Endothelial cell of umbilical vein (primary cell): ENCODE measurements at regions not wholly inside any gene's neighbourhood (a gene's known extent, or its start where the extent isn't known, plus 50 kb on each side); places are given as distances from the start of the nearest gene placed in this dataset.

Experiments used
- BruUV-seq: library from RNA; stranded (reverse); fragments of 400-500 nt; replicated peaks from 2 replicates; lab custom pipeline; 2021; lab: Mats Ljungman, UMichigan
- CTCF ChIA-PET: fragments of 300-600, 350-600 bp; sonication (Branson Sonifier 250); formaldehyde crosslinking; loops from one replicate; lab custom pipeline; 2021; ENCODE audit warnings: antibody characterized with exemption, inconsistent platforms; lab: Charles Lee
- POLR2A ChIA-PET: fragments of 300-600, 350-600 bp; sonication (Branson Sonifier 250); formaldehyde crosslinking; loops from one replicate; lab custom pipeline; 2021; ENCODE audit warnings: antibody characterized with exemption, inconsistent platforms; lab: Charles Lee
- DNase-seq: peaks from one replicate; pipeline ENCODE4 v3.0.0-alpha.2; 2011; ENCODE audit warnings: low read depth, low spot score
- FAIRE-seq: peaks from 2 replicates; lab custom pipeline; 2011; peaks lifted over from hg19 to GRCh38; lab: Jason Lieb, UNC
- H2AFZ ChIP-seq: 2 replicates; pipeline ENCODE4 v1.6.0; 2012; ENCODE audit warnings: low read depth, low read length, control low read depth, inconsistent platforms
- H3K27ac ChIP-seq: 2 replicates; pipeline ENCODE4 v1.5.1; 2011; ENCODE audit warnings: low read depth, mild to moderate bottlenecking, control low read depth, low read length, moderate library complexity; ENCODE audit not compliant: insufficient read depth
- H3K27me3 ChIP-seq, 2 experiments: 2 replicates each; pipeline versions ENCODE4 v1.6.0 to v1.6.1; 2011; ENCODE audit warnings: low read length in 2 of 2, mixed read lengths in 1 of 2; ENCODE audit not compliant: control insufficient read depth in 2 of 2, insufficient read depth in 2 of 2
- H3K36me3 ChIP-seq, 2 experiments: 2 replicates in 1 of 2; 3 replicates in 1 of 2; pipeline ENCODE4 v1.5.1; 2011; ENCODE audit warnings: low read length in 2 of 2, mild to moderate bottlenecking in 1 of 2, moderate library complexity in 1 of 2; ENCODE audit not compliant: control insufficient read depth in 2 of 2, insufficient read depth in 2 of 2; ENCODE audit errors: extremely low read depth in 1 of 2
- H3K4me1 ChIP-seq: 3 replicates; pipeline ENCODE4 v1.5.1; 2011; ENCODE audit warnings: mild to moderate bottlenecking, low read length; ENCODE audit not compliant: control insufficient read depth, insufficient read depth; ENCODE audit errors: extremely low read depth
- H3K4me2 ChIP-seq: 2 replicates; pipeline ENCODE4 v1.6.1; 2011; ENCODE audit warnings: low read length, control low read depth, mixed read lengths; ENCODE audit not compliant: insufficient read depth
- H3K4me3 ChIP-seq, 3 experiments: fragments of 200-600 bp in 1 of 3; sonication (generic), shearing (Covaris generic) in 1 of 3; replicated peaks in 1 of 3; 2 replicates each; pipeline ENCODE4 v1.5.1; 2011 to 2016; ENCODE audit warnings: control low read depth in 3 of 3, low read length in 3 of 3, mild to moderate bottlenecking in 2 of 3, inconsistent platforms in 1 of 3, low read depth in 1 of 3, moderate library complexity in 1 of 3; ENCODE audit not compliant: insufficient read depth in 1 of 3
- H3K79me2 ChIP-seq: 2 replicates; pipeline ENCODE4 v1.6.0; 2012; ENCODE audit warnings: low read length, inconsistent platforms; ENCODE audit not compliant: control insufficient read depth, insufficient read depth
- H3K9ac ChIP-seq: replicated peaks from 2 replicates; pipeline ENCODE3; 2011; ENCODE audit warnings: low read length, control low read depth; ENCODE audit not compliant: insufficient read depth; ENCODE audit errors: extremely low read depth
- H3K9me1 ChIP-seq: replicated peaks from 3 replicates; pipeline ENCODE4 v1.6.0; 2011; ENCODE audit warnings: mild to moderate bottlenecking, low read length; ENCODE audit not compliant: control insufficient read depth, insufficient read depth; ENCODE audit errors: extremely low read depth
- H3K9me3 ChIP-seq: replicated peaks from 2 replicates; pipeline ENCODE4 v1.5.1; 2012; ENCODE audit warnings: low read length, inconsistent platforms; ENCODE audit not compliant: control insufficient read depth, insufficient read depth
- H4K20me1 ChIP-seq: replicated peaks from 2 replicates; pipeline ENCODE3; 2011; ENCODE audit warnings: mild to moderate bottlenecking, low read length; ENCODE audit not compliant: control insufficient read depth, insufficient read depth; ENCODE audit errors: extremely low read depth
- EZH2 ChIP-seq: IDR thresholded peaks from 2 replicates; pipeline ENCODE4 v1.6.1; 2012; ENCODE audit warnings: borderline replicate concordance, low read depth, mild to moderate bottlenecking, moderate library complexity, low read length, inconsistent platforms; ENCODE audit not compliant: severe bottlenecking
- FOS ChIP-seq: IDR thresholded peaks from 2 replicates; pipeline ENCODE4 v1.6.1; 2011; ENCODE audit warnings: mild to moderate bottlenecking, low read length, moderate library complexity, borderline replicate concordance; ENCODE audit not compliant: insufficient read depth
- GATA2 ChIP-seq: IDR thresholded peaks from 2 replicates; pipeline ENCODE4 v1.7.0; 2011; ENCODE audit warnings: low read depth, mild to moderate bottlenecking, moderate library complexity, mixed read lengths, low read length; ENCODE audit not compliant: insufficient read length, insufficient read depth
- JUN ChIP-seq: IDR thresholded peaks from 2 replicates; pipeline ENCODE4 v1.6.1; 2011; ENCODE audit warnings: borderline replicate concordance, low read depth; ENCODE audit not compliant: insufficient read length, insufficient read depth
- MYC ChIP-seq: IDR thresholded peaks from one replicate; pipeline ENCODE4 v1.6.1; 2011; ENCODE audit warnings: mild to moderate bottlenecking, low read depth, low read length
- POLR2A ChIP-seq: IDR thresholded peaks from 2 replicates; pipeline ENCODE4 v1.6.1; 2012; ENCODE audit warnings: low read depth, mild to moderate bottlenecking, control low read depth, low read length
- POLR2AphosphoS5 ChIP-seq: IDR thresholded peaks from 2 replicates; pipeline ENCODE4 v1.6.1; 2012; ENCODE audit warnings: low read depth, mild to moderate bottlenecking, control low read depth, low read length, moderate library complexity; ENCODE audit not compliant: insufficient read depth
- dilution Hi-C: fragments of 300-500 bp; cut with MboI; formaldehyde crosslinking; loops from one replicate; pipeline ENCODE4 v1.15.0; 2019; ENCODE audit warnings: low sequenced_read_pairs; ENCODE audit not compliant: extremely low pct_ligation_motif_present
- intact Hi-C: fragments of 100-400 bp; cut with micrococcal nuclease; formaldehyde crosslinking; loops from one replicate; pipeline ENCODE4 v1.10.0; 2022
- TF ChIP-seq, protein P1 (sequence below): IDR thresholded peaks from 2 replicates; pipeline ENCODE4 v1.6.1; 2011; ENCODE audit not compliant: insufficient read depth, insufficient read length
- TF ChIP-seq, protein P2 (sequence below), 2 donors: IDR thresholded peaks; 1 replicate in 1 of 2; 2 replicates in 1 of 2; pipeline ENCODE4 v1.5.1; 2011; ENCODE audit warnings: low read length in 2 of 2, mild to moderate bottlenecking in 2 of 2, moderate library complexity in 2 of 2, control low read depth in 1 of 2, inconsistent platforms in 1 of 2, low read depth in 1 of 2; ENCODE audit not compliant: insufficient read depth in 1 of 2; ENCODE audit errors: extremely low read depth in 1 of 2

DNA sequence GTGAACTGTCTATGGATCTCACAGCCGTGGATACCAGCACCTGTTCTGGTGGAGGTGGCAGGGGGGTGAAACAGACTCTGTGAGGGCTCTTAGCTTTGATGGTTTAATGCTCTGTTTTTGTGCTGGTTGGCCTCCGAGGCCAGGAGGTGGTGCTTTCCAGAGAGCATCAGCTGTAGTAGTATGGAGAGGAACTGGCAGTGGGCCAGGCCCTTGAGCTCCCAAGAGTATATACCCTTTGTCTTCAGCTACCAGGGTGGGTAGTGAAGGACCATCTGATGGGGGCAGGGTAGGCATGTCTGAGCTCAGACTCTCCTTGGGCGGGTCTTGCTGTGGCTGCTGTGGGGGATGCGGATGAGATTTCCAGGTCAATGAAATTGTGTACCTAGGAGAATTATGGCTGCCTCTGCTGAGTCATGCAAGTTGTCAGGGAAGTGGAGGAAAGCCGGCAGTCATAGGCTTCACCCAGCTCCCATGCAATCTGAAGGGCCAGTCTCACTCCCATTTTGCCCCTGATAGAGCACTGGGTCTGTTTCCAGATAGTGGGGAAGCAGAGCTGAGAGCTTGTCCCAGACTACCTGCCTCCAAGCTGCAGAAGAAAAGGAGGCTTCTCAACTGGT is 102.7 kb upstream of the AHI1 start:
- Histone ChIP-seq H3K9ac (no peak overlapping the region), H3K79me2 (no peaks in the 10 kb centered on the region), H3K9me1 (no peaks in the 10 kb centered on the region), H3K4me2 (no peak overlapping the region), H3K27ac (no peak overlapping the region), H3K9me3 (no peaks in the 10 kb centered on the region), H3K27me3 (no peaks in the 10 kb centered on the region), H4K20me1 (no peaks in the 10 kb centered on the region), H2AFZ (no peak overlapping the region), H3K36me3 (no peaks in the 10 kb centered on the region), H3K4me3 (no peak overlapping the region), H3K4me1 (no peaks in the 10 kb centered on the region)
- POLR2A ChIA-PET: no interaction called here
- DNase-seq (no peak), FAIRE-seq (no peak)
- CTCF ChIA-PET: interaction anchor here (1.1 kb wide), 1 partner anchor 310 kb away, joined by 3 read pairs; no protein-coding TSS in a partner anchor
- TF ChIP-seq POLR2AphosphoS5 (no peak), POLR2A (no peak), MYC (no peak), GATA2 (no peak), JUN (no peak), FOS (no peak), EZH2 (no peak)
- TF ChIP-seq, protein P1, sequence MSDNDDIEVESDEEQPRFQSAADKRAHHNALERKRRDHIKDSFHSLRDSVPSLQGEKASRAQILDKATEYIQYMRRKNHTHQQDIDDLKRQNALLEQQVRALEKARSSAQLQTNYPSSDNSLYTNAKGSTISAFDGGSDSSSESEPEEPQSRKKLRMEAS: no peak
- TF ChIP-seq, protein P2, sequence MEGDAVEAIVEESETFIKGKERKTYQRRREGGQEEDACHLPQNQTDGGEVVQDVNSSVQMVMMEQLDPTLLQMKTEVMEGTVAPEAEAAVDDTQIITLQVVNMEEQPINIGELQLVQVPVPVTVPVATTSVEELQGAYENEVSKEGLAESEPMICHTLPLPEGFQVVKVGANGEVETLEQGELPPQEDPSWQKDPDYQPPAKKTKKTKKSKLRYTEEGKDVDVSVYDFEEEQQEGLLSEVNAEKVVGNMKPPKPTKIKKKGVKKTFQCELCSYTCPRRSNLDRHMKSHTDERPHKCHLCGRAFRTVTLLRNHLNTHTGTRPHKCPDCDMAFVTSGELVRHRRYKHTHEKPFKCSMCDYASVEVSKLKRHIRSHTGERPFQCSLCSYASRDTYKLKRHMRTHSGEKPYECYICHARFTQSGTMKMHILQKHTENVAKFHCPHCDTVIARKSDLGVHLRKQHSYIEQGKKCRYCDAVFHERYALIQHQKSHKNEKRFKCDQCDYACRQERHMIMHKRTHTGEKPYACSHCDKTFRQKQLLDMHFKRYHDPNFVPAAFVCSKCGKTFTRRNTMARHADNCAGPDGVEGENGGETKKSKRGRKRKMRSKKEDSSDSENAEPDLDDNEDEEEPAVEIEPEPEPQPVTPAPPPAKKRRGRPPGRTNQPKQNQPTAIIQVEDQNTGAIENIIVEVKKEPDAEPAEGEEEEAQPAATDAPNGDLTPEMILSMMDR (IDR thresholded peaks at IDR 0.05; ENCODE audit: extremely low read depth in 1 of 2, insufficient read depth in 1 of 2, low read depth in 1 of 2, low read length in 2 of 2): no peak
- dilution Hi-C loops: no loop called here
- no TSS peak for BruUV-seq
- intact Hi-C loops: no loop called here
